Spleen (tissue), 7 donors: ENCODE measurements at regions not wholly inside any gene's neighbourhood (a gene's known extent, or its start where the extent isn't known, plus 50 kb on each side); places are given as distances from the start of the nearest gene placed in this dataset.

ENCODE experiments used
- POLR2A ChIP-seq, 3 donors: fragments of 450-650 bp; IDR thresholded peaks; one replicate each; pipeline ENCODE4 v1.5.1; 2017; ENCODE audit warnings: antibody characterized with exemption in 3 of 3, mild to moderate bottlenecking in 1 of 3
- POLR2AphosphoS5 ChIP-seq, 3 donors: sonication (generic); formaldehyde crosslinking; IDR thresholded peaks; one replicate each; pipeline ENCODE4 v1.5.1; 2017; ENCODE audit warnings: antibody characterized with exemption in 3 of 3
- TF ChIP-seq, protein P1 (sequence below), 11 experiments: fragments of 200-600 bp in 7 of 11; fragments of 450-650 bp in 4 of 11; sonication (generic) in 4 of 11; IDR thresholded peaks in 8 of 11; conservative IDR thresholded peaks in 3 of 11; 1 replicate in 7 of 11; 2 replicates in 4 of 11; pipeline versions ENCODE4 v1.4.0 to v1.8.0; 2016 to 2021; ENCODE audit warnings: antibody characterized with exemption in 11 of 11, inconsistent platforms in 4 of 11, mild to moderate bottlenecking in 1 of 11
- donor health status: DM: no; HTN: no; CAD: no; lungs with moderate emphysema.
- donor health status: DM: no; HTN: no; CAD: no.
- donor health status: DM: no; HTN: no; CAD: no.

DNA sequence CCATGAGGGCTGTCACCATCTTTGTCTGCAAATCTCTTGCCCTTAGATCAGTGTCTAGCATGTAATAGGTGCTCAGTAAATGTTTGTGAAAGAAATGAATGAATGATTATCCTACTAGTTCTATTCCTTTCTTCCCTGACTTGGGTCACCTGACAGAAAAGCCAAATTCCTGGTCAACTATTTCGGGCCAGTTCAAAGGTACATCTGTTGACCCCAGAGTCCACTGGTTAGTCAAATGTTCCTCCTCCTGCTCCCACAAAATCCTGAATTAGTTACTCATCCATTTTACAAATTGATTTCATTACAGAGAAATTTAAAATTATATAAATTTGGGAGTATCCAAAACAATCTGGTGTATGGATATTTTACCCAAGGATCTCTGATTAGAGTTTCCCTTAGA lies 124.7 kb upstream of the NAV2 start:
- TF ChIP-seq, protein P1, sequence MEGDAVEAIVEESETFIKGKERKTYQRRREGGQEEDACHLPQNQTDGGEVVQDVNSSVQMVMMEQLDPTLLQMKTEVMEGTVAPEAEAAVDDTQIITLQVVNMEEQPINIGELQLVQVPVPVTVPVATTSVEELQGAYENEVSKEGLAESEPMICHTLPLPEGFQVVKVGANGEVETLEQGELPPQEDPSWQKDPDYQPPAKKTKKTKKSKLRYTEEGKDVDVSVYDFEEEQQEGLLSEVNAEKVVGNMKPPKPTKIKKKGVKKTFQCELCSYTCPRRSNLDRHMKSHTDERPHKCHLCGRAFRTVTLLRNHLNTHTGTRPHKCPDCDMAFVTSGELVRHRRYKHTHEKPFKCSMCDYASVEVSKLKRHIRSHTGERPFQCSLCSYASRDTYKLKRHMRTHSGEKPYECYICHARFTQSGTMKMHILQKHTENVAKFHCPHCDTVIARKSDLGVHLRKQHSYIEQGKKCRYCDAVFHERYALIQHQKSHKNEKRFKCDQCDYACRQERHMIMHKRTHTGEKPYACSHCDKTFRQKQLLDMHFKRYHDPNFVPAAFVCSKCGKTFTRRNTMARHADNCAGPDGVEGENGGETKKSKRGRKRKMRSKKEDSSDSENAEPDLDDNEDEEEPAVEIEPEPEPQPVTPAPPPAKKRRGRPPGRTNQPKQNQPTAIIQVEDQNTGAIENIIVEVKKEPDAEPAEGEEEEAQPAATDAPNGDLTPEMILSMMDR (IDR thresholded peaks at IDR 0.05 in 8 of 11, conservative IDR thresholded peaks at IDR 0.05 in 3 of 11): no peak
- TF ChIP-seq POLR2A (IDR thresholded peaks at IDR 0.05) (no peak), POLR2AphosphoS5 (IDR thresholded peaks at IDR 0.05) (no peak)
